IgD-negative memory B cell (primary cell): ENCODE measurements at regions not wholly inside any gene's neighbourhood (a gene's known extent, or its start where the extent isn't known, plus 50 kb on each side); places are given as distances from the start of the nearest gene placed in this dataset.
"Not testable (repeated sequence)": the region's sequence is repeated elsewhere in the genome, so short reads cannot be mapped to it uniquely, and the experiment has no call there.

Source experiments
- H3K27ac Mint-ChIP-seq, 3 donors: one replicate each; pipeline ENCODE4 v1.8.0; 2020 to 2022; ENCODE audit warnings: mild to moderate bottlenecking in 3 of 3, mixed read lengths in 3 of 3, moderate library complexity in 1 of 3
- H3K27me3 Mint-ChIP-seq: one replicate; pipeline ENCODE4 v1.8.0; 2021; ENCODE audit warnings: mixed read lengths
- H3K36me3 Mint-ChIP-seq: one replicate; pipeline ENCODE4 v1.8.0; 2020; ENCODE audit warnings: mild to moderate bottlenecking, mixed read lengths
- H3K4me1 Mint-ChIP-seq, 3 donors: one replicate each; pipeline ENCODE4 v1.8.0; 2020 to 2022; ENCODE audit warnings: mixed read lengths in 3 of 3, mild to moderate bottlenecking in 1 of 3
- H3K4me3 Mint-ChIP-seq, 4 donors: one replicate each; pipeline ENCODE4 v1.8.0; 2020 to 2022; ENCODE audit warnings: mild to moderate bottlenecking in 4 of 4, mixed read lengths in 4 of 4, moderate library complexity in 3 of 4
- H3K9me3 Mint-ChIP-seq, 3 donors: one replicate each; pipeline ENCODE4 v1.8.0; 2020 to 2021; ENCODE audit warnings: mixed read lengths in 3 of 3, mild to moderate bottlenecking in 1 of 3

DNA sequence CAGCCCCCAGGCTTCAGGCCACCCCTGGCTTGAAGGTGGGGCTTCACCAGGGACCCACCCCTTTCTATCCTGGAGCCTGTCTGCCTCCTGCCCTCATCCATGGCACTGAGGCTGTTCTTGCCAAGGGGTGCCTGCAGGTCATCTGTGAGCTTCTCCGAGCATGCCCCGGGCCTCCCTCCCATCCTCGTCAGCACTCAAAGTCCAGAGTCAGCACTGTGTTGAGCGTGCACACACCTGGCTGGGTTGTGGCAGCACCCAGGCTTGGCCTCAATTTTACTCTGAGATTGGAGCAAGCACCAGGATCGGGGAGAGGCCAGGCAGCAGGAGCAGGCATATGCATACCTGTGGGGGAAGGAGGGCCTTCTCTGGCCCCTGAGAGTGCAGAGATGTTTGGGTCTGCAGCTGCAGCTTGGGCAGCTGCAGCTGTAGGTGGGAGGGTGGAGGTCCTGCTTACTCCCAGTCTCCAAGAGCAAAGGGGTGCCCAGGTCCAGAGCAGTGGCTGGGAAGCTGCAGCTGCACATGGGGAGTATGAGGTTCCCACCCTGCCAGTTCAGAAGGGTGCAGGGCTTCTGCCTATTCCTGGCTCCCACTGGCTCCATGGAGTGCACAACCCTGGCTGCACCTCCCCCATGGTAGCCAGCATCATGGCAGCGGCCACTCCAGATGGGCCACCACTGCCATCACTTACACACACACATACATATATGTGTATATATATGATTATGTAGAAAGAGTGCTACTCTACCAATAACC, 488.7 kb downstream of the JRKL start:
- no peak overlapping the region for H3K4me3 Mint-ChIP-seq
- H3K4me1 Mint-ChIP-seq = no peaks in the 10 kb centered on the region
- H3K27ac Mint-ChIP-seq = no peak overlapping the region
- peaks cover 0 to 6% (median 1%) of the 10 kb centered on the region in 3 donors for H3K9me3 Mint-ChIP-seq
- H3K27me3 Mint-ChIP-seq = no peaks in the 10 kb centered on the region
- no peaks in the 10 kb centered on the region for H3K36me3 Mint-ChIP-seq

DNA sequence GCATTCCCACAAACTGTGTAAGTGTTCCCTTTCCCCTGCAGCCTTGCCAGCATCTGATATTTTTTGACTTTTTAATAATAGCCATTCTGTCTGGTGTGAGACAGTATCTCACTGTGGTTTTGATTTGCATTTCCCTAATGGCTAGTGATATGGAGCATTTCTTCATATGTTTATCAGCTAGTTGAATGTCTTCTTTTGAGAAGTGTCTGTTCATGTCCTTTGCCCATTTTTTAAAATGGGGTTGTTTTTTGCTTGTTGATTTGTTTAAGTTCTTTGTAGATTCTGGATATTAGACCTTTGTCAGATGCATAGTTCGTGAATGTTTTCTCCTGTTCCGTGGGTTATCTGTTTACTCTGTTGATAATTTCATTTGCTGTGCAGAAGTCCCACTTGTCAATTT, 492.8 kb downstream of the JRKL start:
- H3K9me3 Mint-ChIP-seq, H3K4me1 Mint-ChIP-seq, H3K27ac Mint-ChIP-seq, H3K36me3 Mint-ChIP-seq, H3K4me3 Mint-ChIP-seq, H3K27me3 Mint-ChIP-seq: not testable (repeated sequence)

DNA sequence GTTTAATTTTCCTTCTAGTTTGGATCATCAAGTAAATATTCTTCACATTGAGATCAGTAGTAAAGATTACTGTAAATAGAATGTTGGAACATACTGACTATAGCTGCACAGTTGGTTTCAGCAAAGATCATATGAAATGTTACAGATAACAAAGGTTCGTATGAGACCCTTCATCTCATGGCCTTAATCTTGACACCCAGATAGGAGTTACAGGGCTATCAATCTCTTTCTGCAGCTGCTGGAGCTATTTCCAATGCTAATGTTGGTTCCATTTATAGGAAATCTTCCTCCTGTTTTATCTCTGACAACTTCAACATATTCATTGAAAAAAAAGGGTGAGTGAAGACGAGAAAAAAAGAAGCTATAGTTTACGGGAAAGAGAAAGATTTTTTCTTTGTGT, 495.6 kb downstream of the JRKL start:
- Mint-ChIP-seq H3K9me3 (peaks cover 0 to 9% (median 5%) of the 10 kb centered on the region in 3 donors), H3K36me3 (no peaks in the 10 kb centered on the region), H3K27ac (no peak overlapping the region), H3K4me3 (no peak overlapping the region), H3K4me1 (no peaks in the 10 kb centered on the region), H3K27me3 (no peaks in the 10 kb centered on the region)

DNA sequence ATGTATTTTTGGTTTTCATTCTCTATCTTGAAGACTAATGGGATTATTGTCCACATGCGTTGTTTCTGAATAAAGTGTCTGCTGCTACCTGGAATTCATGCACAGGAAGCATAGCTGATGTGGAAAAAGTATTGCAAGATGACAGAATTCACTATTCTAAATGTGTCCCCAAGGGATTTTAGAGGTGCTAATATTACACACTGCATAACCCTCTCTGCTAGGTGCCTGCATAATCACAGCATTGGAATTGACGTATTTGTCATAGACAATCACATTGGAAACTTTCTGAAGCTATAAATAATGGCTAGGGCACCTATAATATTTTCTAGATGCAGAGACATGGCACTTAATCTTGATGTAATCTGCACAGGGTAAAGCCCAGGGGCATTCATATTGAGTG, 496.1 kb downstream of the JRKL start:
- peaks cover 0 to 9% (median 5%) of the 10 kb centered on the region in 3 donors for H3K9me3 Mint-ChIP-seq
- H3K36me3 Mint-ChIP-seq = no peaks in the 10 kb centered on the region
- H3K27me3 Mint-ChIP-seq = no peaks in the 10 kb centered on the region
- H3K27ac Mint-ChIP-seq = no peak overlapping the region
- H3K4me3 Mint-ChIP-seq = no peak overlapping the region
- H3K4me1 Mint-ChIP-seq = no peaks in the 10 kb centered on the region

GRCh38 chr11:96893988-96894387, 504.2 kb downstream of the JRKL start:
- Mint-ChIP-seq H3K4me1 (no peaks in the 10 kb centered on the region), H3K4me3 (no peak overlapping the region)

GRCh38 chr11:96894587-96894986, 504.8 kb downstream of the JRKL start:
- H3K27ac Mint-ChIP-seq = no peak overlapping the region
- H3K27me3 Mint-ChIP-seq = no peaks in the 10 kb centered on the region
- no peak overlapping the region for H3K4me3 Mint-ChIP-seq
- peaks cover 0 to 9% (median 2%) of the 10 kb centered on the region in 3 donors for H3K9me3 Mint-ChIP-seq
- H3K36me3 Mint-ChIP-seq = no peaks in the 10 kb centered on the region
- no peaks in the 10 kb centered on the region for H3K4me1 Mint-ChIP-seq

More at GRCh38 chr11:96893988-96894387, 504.2 kb downstream of the JRKL start:
- Mint-ChIP-seq H3K9me3 (peaks cover 0 to 3% (median 2%) of the 10 kb centered on the region in 3 donors), H3K27me3 (no peaks in the 10 kb centered on the region), H3K36me3 (no peaks in the 10 kb centered on the region), H3K27ac (no peak overlapping the region)

DNA sequence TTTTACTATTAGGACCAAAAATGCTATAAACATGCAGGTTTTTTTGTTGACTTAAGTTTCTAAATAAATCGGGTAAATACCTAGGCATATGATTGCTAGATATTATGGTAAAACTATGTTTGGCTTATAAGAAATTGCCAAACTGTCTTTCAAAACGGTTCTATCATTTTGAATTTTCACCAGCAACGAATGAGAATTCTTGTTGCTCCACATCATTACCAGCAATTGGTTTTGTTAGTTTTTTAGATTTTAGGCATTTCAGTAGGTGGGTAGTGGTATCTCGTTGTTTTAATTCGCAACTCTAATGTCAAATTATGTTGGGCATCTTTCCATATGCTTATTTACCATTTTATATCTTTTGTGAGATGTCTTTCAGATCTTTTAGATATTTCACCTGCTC, 510.2 kb downstream of the JRKL start:
- Mint-ChIP-seq H3K36me3 (no peaks in the 10 kb centered on the region), H3K4me1 (no peaks in the 10 kb centered on the region), H3K27ac (no peak overlapping the region), H3K9me3 (peaks cover 0 to 20% (median 5%) of the 10 kb centered on the region in 3 donors), H3K4me3 (no peak overlapping the region), H3K27me3 (no peaks in the 10 kb centered on the region)

DNA sequence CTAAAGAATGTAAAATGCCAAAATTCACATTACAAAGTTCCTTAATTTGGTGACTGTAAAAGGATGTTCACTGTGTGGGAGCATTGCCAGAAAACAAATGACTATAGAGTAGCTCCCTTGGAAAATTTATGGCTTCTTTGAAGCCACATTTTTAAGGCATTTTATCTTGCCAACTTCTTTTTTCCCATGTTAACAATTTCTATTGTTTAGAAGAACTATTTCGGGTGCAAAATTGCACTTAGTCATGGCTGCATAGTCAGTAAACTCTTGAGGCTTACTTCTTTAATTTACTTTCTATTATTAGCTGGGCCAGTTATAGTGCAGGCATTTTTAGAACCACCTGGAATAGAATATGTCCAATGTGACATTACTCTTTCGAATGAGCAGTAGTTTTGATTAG, 515.3 kb downstream of the JRKL start:
- Mint-ChIP-seq H3K9me3 (peaks cover 0 to 11% (median 4%) of the 10 kb centered on the region in 3 donors), H3K27me3 (no peaks in the 10 kb centered on the region), H3K36me3 (no peaks in the 10 kb centered on the region), H3K4me3 (no peak overlapping the region), H3K4me1 (no peaks in the 10 kb centered on the region), H3K27ac (no peak overlapping the region)

GRCh38 chr11:96905663-96906062, 515.9 kb downstream of the JRKL start:
- Mint-ChIP-seq H3K36me3 (no peaks in the 10 kb centered on the region), H3K27ac (no peak overlapping the region), H3K9me3 (peaks cover 0 to 8% (median 4%) of the 10 kb centered on the region in 3 donors), H3K4me3 (no peak overlapping the region), H3K27me3 (no peaks in the 10 kb centered on the region), H3K4me1 (no peaks in the 10 kb centered on the region)

DNA sequence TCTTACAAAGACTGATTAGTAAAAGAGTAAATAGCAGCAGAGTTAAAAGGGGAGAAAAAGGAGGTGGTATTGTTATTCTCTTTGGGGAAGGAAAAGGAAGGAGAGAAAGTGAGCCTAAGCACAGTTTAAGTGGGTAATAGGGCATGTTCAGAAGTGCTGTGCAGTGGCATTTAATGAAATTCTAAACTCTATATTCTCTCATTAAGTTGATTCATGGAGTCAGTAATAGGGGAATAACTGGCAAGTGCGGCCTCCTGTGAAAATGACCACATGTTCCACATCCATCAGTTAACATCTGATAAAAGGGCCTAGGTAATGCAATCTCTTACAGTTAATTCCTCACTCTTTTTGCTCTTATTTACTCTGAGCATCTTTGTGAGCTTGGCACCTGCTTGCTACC, 516.7 kb downstream of the JRKL start:
- Mint-ChIP-seq H3K9me3 (peaks cover 0 to 4% (median 4%) of the 10 kb centered on the region in 3 donors), H3K4me1 (no peaks in the 10 kb centered on the region), H3K36me3 (no peaks in the 10 kb centered on the region), H3K27me3 (no peaks in the 10 kb centered on the region), H3K27ac (no peak overlapping the region), H3K4me3 (no peak overlapping the region)

DNA sequence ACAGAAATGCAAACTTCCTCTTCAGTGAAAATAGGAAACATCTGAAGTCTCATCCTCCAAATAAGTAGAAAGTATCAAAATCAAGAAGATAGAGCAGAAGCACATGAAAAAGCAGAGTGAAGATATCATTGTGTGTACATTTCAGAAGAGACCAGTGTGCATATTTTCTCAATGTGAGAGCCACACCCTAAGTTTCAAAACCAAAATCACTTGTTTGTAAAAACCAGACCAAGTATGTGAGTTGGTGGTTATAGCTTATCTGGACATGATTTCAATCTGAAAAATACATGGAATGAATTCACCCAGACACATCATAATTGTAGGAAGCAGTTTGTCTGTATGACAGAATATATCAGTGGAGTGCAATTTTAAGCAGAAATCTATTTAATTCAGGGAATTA, 536.0 kb downstream of the JRKL start:
- Mint-ChIP-seq H3K9me3 (peaks cover 0 to 7% (median 2%) of the 10 kb centered on the region in 3 donors), H3K36me3 (no peaks in the 10 kb centered on the region), H3K27ac (no peak overlapping the region), H3K4me1 (no peaks in the 10 kb centered on the region), H3K27me3 (no peaks in the 10 kb centered on the region), H3K4me3 (no peak overlapping the region)

- Mint-ChIP-seq H3K4me3 (no peak overlapping the region), H3K27me3 (no peaks in the 10 kb centered on the region), H3K36me3 (no peaks in the 10 kb centered on the region), H3K27ac (no peak overlapping the region), H3K9me3 (peaks cover 3 to 5% (median 3%) of the 10 kb centered on the region in 3 donors), H3K4me1 (no peaks in the 10 kb centered on the region)
These were observed 550.4 kb downstream of the JRKL start for GRCh38 chr11:96940227-96940626.

DNA sequence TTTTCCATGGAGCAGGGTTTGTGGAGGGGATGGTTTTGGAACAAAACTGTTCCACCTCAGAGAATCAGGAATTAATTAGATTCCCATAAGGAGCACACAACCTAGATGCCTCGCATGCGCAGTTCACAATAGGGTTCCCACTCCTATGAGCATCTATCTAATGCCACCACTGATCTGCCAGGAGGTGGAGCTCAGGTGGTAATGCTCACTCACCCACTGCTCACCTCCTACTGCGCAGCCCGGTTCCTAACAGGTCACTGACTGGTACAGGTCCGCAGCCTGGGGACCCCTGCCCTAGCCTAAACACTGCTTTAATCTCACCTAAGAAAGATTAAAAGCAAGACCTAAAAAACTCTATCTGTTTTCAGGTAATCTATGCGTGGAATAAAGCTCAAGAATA, 553.0 kb downstream of the JRKL start:
- Mint-ChIP-seq H3K27ac (no peak overlapping the region), H3K9me3 (peaks cover 0 to 5% (median 3%) of the 10 kb centered on the region in 3 donors), H3K4me1 (peaks cover 0 to 2% (median 0%) of the 10 kb centered on the region in 3 donors), H3K27me3 (no peaks in the 10 kb centered on the region), H3K36me3 (peaks cover 1% of the 10 kb centered on the region), H3K4me3 (no peak overlapping the region)

GRCh38 chr11:96943970-96944369, 554.2 kb downstream of the JRKL start:
- H3K36me3 Mint-ChIP-seq = peaks cover 1% of the 10 kb centered on the region
- H3K27me3 Mint-ChIP-seq = no peaks in the 10 kb centered on the region
- peaks cover 0 to 5% (median 0%) of the 10 kb centered on the region in 3 donors for H3K9me3 Mint-ChIP-seq
- peaks cover 0 to 2% (median 0%) of the 10 kb centered on the region in 3 donors for H3K4me1 Mint-ChIP-seq
- H3K27ac Mint-ChIP-seq = no peak overlapping the region
- H3K4me3 Mint-ChIP-seq = no peak overlapping the region

DNA sequence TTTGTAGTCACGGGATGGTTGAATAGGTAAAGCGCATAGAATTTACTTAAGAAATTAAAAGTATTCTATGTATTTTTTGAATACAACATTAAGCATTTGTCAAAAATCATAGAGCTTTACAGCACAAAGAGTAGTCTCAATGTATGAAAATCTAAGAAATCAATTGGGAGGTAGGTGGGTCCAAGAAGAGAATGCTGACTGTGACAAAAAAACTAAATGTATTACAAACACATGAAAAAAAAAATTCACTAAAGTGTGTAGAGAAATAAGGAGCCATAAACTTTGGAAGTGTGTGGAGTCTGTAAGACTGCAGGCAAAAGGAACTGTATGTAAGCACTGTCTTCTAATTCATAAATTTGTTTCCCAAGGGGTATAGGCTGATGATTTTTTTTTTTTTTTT, 558.3 kb downstream of the JRKL start:
- no peak overlapping the region for H3K27ac Mint-ChIP-seq
- no peak overlapping the region for H3K4me3 Mint-ChIP-seq
- H3K9me3 Mint-ChIP-seq = peaks cover 0 to 5% (median 0%) of the 10 kb centered on the region in 3 donors
- peaks cover 0 to 2% (median 0%) of the 10 kb centered on the region in 3 donors for H3K4me1 Mint-ChIP-seq
- H3K36me3 Mint-ChIP-seq = peaks cover 2% of the 10 kb centered on the region
- H3K27me3 Mint-ChIP-seq = no peaks in the 10 kb centered on the region

DNA sequence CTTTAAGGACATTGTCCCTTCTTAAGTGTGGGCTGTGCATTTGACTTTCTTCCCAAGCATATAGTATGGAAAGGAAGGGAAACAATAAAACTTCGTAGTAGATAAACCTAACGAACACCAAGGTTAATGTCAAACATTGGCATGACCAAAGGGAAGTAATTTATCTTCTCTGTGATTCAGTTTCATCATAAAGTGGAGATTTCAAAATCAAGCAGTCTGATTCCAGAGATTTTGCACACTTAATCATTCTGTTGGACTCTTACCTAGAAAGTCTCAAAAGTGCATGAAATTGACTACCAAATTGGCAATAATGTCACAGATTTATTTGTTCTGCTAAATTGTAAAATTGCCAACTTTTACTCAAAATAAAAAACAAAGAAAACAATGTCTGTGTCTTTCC, 559.7 kb downstream of the JRKL start:
- no peaks in the 10 kb centered on the region for H3K27me3 Mint-ChIP-seq
- H3K9me3 Mint-ChIP-seq = no peaks in the 10 kb centered on the region
- peaks cover 2% of the 10 kb centered on the region for H3K36me3 Mint-ChIP-seq
- H3K27ac Mint-ChIP-seq = no peak overlapping the region
- H3K4me1 Mint-ChIP-seq = peaks cover 0 to 2% (median 0%) of the 10 kb centered on the region in 3 donors
- H3K4me3 Mint-ChIP-seq = no peak overlapping the region
